Heart left ventricle (tissue), 16 donors: ENCODE measurements at regions not wholly inside any gene's neighbourhood (a gene's known extent, or its start where the extent isn't known, plus 50 kb on each side); places are given as distances from the start of the nearest gene placed in this dataset.

Source experiments
- ATAC-seq, 4 donors: fragments of 200-7000 bp; cut with Tn5 transposase; one replicate each; pipeline ENCODE4 v1.9.1; 2020 to 2022; ENCODE audit warnings: moderate library complexity in 4 of 4, mild to moderate bottlenecking in 3 of 4, moderate number of reproducible peaks in 1 of 4
- DNase-seq, 5 donors: peaks; one replicate each; pipeline ENCODE4 v3.0.0-alpha.2; 2020
- H3K27ac ChIP-seq, 12 donors: fragments of 200-600 bp; sonication (generic) in 4 of 12; one replicate each; pipeline versions ENCODE4 v1.5.0 to v1.8.0; 2016 to 2022; ENCODE audit warnings: mild to moderate bottlenecking in 2 of 12
- H3K27me3 ChIP-seq, 9 donors: fragments of 200-600 bp; sonication (generic) in 2 of 9; one replicate each; pipeline versions ENCODE4 v1.5.1 to v1.8.0; 2016 to 2022; ENCODE audit warnings: mild to moderate bottlenecking in 3 of 9
- H3K36me3 ChIP-seq, 9 donors: fragments of 200-600 bp; sonication (generic) in 2 of 9; one replicate each; pipeline versions ENCODE4 v1.5.0 to v1.8.0; 2018 to 2022; ENCODE audit warnings: mild to moderate bottlenecking in 2 of 9
- H3K4me1 ChIP-seq, 12 donors: fragments of 200-600 bp; sonication (generic) in 4 of 12; one replicate each; pipeline versions ENCODE4 v1.5.0 to v1.8.0; 2016 to 2022; ENCODE audit warnings: mild to moderate bottlenecking in 3 of 12
- H3K4me3 ChIP-seq, 12 donors: fragments of 200-600 bp; sonication (generic) in 4 of 12; one replicate each; pipeline versions ENCODE4 v1.5.0 to v1.8.0; 2017 to 2022; ENCODE audit warnings: mild to moderate bottlenecking in 9 of 12, moderate library complexity in 4 of 12
- H3K9me3 ChIP-seq, 12 donors: fragments of 200-600 bp; sonication (generic) in 4 of 12; one replicate each; pipeline versions ENCODE4 v1.5.0 to v1.8.0; 2016 to 2022; ENCODE audit warnings: mild to moderate bottlenecking in 1 of 12
- POLR2A ChIP-seq, 2 donors: fragments of 450-650 bp; IDR thresholded peaks; one replicate each; pipeline ENCODE4 v1.6.1; 2017; ENCODE audit warnings: antibody characterized with exemption in 2 of 2, mild to moderate bottlenecking in 2 of 2, moderate library complexity in 2 of 2
- WGBS, 4 donors: extraction: QIAGEN DNeasy Blood & Tissue Kit in 2 of 4; methylation state at CpG; one replicate each; pipeline versions ENCODE4 v1.1.5 to v1.1.7; 2013 to 2018; 5-methylcytosine and 5-hydroxymethylcytosine counted together
- intact Hi-C, 10 donors: fragments of 100-400 bp; cut with DNase I; formaldehyde crosslinking; loops; one replicate each; pipeline versions ENCODE4 v1.11.1 to v1.14.2; 2022
- TF ChIP-seq, protein P1 (sequence below), 12 donors: fragments of 200-600 bp; sonication (generic) in 4 of 12; IDR thresholded peaks; one replicate each; pipeline versions ENCODE4 v1.5.0 to v1.8.0; 2018 to 2022; ENCODE audit warnings: antibody characterized with exemption in 12 of 12, mild to moderate bottlenecking in 5 of 12
- donor health status: ischemic (EF 13 %, LVEDD 7.1; RV severe dilation, severe dysfunction).
- donor health status: healthy with polysubstance abuse.
- donor health status: DM: no; HTN: yes; CAD: no.
- donor health status: DM: no; HTN: no; CAD: no.
- donor health status: ischemic (EF 25% LVEDD 6.9; RV normal size, moderate dysfunction).
- donor health status: ischemic (EF 25% LVEDD 5.7; RV mildly dilated, moderate dysfunction).
- donor health status: healthy.
- donor health status: DM: yes; HTN: yes; CAD: no.
- donor health status: ischemic (EF 35%, LVEDD 5.7; RV mildly dilated, moderate dysfunction).
- donor health status: nonischemic (EF 11% LVEDD 7.7; RV severe dilation, severe dysfunction).
- donor health status: DM: yes; HTN: yes; CAD: no.
- donor health status: PGD.
- donor health status: ischemic (EF 29% LVEDD 5.4; RV normal size, mild dysfunction).
- donor health status: nonischemic (EF 23%, LVEDD 6.1; RV moderate dilation, normal function).

DNA sequence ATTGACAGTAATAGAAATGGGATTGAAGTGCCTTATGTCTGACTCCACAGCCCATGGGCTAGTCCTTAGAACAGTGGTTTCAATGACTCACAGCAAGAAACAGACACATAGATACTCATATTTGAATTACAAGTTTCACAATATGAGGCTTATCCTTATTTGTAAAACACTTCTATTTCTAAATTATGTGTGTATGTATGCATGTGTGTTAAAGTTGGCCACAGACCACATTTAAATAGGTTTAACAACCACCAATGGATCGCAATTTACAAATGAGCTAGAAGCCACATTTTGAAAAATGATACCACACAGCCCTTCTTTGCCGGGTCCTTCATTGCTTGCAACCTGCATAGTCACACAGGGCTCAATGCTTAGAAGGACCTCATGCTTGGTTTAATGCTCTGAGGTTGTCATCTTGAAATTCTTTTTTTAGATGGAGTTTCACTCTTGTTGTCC, 157.8 kb upstream of the PREP start:
- no peak overlapping the region for H3K4me3 ChIP-seq
- 86 to 97% (median 94%) methylated on average over 2 of the region's 2 CpGs for WGBS, 4 donors
- no peak overlapping the region for H3K27ac ChIP-seq
- TF ChIP-seq, protein P1, sequence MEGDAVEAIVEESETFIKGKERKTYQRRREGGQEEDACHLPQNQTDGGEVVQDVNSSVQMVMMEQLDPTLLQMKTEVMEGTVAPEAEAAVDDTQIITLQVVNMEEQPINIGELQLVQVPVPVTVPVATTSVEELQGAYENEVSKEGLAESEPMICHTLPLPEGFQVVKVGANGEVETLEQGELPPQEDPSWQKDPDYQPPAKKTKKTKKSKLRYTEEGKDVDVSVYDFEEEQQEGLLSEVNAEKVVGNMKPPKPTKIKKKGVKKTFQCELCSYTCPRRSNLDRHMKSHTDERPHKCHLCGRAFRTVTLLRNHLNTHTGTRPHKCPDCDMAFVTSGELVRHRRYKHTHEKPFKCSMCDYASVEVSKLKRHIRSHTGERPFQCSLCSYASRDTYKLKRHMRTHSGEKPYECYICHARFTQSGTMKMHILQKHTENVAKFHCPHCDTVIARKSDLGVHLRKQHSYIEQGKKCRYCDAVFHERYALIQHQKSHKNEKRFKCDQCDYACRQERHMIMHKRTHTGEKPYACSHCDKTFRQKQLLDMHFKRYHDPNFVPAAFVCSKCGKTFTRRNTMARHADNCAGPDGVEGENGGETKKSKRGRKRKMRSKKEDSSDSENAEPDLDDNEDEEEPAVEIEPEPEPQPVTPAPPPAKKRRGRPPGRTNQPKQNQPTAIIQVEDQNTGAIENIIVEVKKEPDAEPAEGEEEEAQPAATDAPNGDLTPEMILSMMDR (IDR thresholded peaks at IDR 0.05) = no peak
- no peak for TF ChIP-seq POLR2A (IDR thresholded peaks at IDR 0.05)
- no peaks in the 10 kb centered on the region for H3K4me1 ChIP-seq
- DNase-seq (no peak), ATAC-seq (no peak)
- intact Hi-C loops = no loop called here
- no peaks in the 10 kb centered on the region for H3K27me3 ChIP-seq
- H3K36me3 ChIP-seq = no peaks in the 10 kb centered on the region
- H3K9me3 ChIP-seq = peaks cover 0 to 18% (median 0%) of the 10 kb centered on the region in 12 donors

DNA sequence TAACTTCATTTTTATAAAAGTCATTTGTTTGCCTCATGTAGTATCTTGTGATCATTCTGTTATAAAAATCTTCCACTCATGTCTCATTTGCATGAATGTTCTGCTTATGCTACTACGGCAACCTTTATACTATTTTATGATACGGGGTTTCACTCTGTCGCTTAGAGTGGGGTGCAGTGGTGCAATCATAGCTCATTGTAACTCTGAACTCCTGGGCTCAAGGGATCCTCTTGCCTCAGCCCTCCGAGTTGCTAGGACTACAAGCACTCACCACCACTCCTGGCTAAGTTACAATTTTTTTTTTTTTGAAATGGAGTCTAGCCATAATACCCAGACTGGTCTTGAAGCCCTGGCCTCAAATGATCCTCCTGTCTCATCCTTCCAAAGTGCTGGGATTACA, 154.4 kb upstream of the PREP start:
- intact Hi-C loops = no loop called here
- DNase-seq (no peak), ATAC-seq (no peak)
- H3K36me3 ChIP-seq = no peaks in the 10 kb centered on the region
- TF ChIP-seq, protein P1 (IDR thresholded peaks at IDR 0.05) = no peak
- no peak for TF ChIP-seq POLR2A (IDR thresholded peaks at IDR 0.05)
- WGBS, 4 donors = 87 to 93% (median 91%) methylated on average over 4 of the region's 4 CpGs
- peaks cover 0 to 11% (median 0%) of the 10 kb centered on the region in 12 donors for H3K9me3 ChIP-seq
- H3K4me1 ChIP-seq = peaks cover 0 to 5% (median 0%) of the 10 kb centered on the region in 12 donors
- H3K4me3 ChIP-seq = no peak overlapping the region
- no peak overlapping the region for H3K27ac ChIP-seq
- H3K27me3 ChIP-seq = no peaks in the 10 kb centered on the region

DNA sequence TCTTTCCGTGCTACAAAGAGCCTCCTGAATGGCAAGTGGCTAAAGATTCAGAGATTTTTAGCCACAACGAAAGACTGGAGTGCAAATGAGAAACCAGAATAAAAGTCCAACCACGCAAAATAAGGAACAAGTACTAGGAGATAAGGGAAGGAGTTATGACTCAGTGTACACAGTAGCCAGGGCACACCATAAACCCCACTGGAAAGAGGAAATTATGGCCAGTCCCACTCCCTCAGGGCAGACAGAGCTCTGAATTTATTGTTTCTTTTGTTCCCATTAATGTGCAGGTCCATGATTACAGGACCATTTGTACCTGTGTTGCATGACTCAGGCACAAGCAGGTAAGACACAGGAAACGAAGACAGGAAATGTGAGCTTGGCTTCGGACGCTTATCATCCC, 150.3 kb upstream of the PREP start:
- intact Hi-C loops = no loop called here
- Histone ChIP-seq H3K27me3 (no peaks in the 10 kb centered on the region), H3K36me3 (no peaks in the 10 kb centered on the region), H3K9me3 (peaks cover 0 to 5% (median 0%) of the 10 kb centered on the region in 12 donors), H3K27ac (no peak overlapping the region), H3K4me3 (no peak overlapping the region), H3K4me1 (peaks cover 0 to 5% (median 0%) of the 10 kb centered on the region in 12 donors)
- TF ChIP-seq, protein P1 (IDR thresholded peaks at IDR 0.05) = no peak
- TF ChIP-seq POLR2A (IDR thresholded peaks at IDR 0.05) = no peak
- WGBS, 4 donors = 87 to 88% (median 87%) methylated on average over 6 of the region's 6 CpGs
- ATAC-seq = peak in 1 of 4 donors; percentile 42
- no peak for DNase-seq

DNA sequence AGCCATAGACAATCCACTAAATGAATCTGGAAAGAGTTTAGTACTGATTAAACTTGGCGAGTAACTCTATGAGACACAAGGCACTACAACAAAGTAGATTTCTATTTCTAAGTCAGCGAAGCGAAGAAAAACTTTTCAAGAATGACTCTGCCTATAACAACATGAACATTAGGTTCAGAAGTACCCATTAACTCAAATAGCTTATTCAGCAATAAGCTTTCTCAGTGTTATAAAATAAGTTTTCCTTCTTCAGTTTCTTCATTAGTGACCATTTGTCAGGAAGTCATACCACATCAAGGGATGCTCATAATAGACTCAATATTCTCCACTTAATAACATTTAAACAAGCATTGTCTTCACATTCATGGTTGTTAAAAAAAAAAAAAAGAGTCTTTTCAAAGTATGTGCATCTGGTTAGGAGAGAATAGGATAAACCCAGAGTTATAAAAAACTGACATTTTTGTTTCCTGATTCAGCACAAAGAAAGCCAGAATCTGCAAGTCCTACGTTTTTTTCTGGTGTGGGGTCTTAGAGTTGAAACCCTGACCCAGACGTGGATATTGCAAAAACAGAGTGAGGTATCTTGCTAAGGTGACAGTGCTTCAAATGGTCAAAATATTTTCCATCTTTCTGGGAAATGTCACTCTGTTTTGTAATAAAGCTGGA, 148.2 kb upstream of the PREP start:
- H3K4me3 ChIP-seq = no peak overlapping the region
- H3K27me3 ChIP-seq = no peaks in the 10 kb centered on the region
- ATAC-seq = no peak
- peaks cover 0 to 5% (median 0%) of the 10 kb centered on the region in 12 donors for H3K4me1 ChIP-seq
- H3K27ac ChIP-seq = no peak overlapping the region
- no peaks in the 10 kb centered on the region for H3K36me3 ChIP-seq
- DNase-seq = no peak
- H3K9me3 ChIP-seq = peaks cover 0 to 4% (median 0%) of the 10 kb centered on the region in 12 donors
- 85 to 88% (median 86%) methylated on average over 5 of the region's 5 CpGs for WGBS, 4 donors
- TF ChIP-seq, protein P1 (IDR thresholded peaks at IDR 0.05) = no peak
- intact Hi-C loops = no loop called here
